ENCODE measurements at regions not wholly inside any gene's neighbourhood (a gene's known extent, or its start where the extent isn't known, plus 50 kb on each side); places are given as distances from the start of the nearest gene placed in this dataset.

GRCh38 chr16:7979448-7980132 is 610.7 kb downstream of the TMEM114 start:
- H3K79me2 ChIP-seq (ENCODE audit: control insufficient read depth, insufficient read depth, low read length) = no peaks in the 10 kb centered on the region
- no peak overlapping the region for H3K9ac ChIP-seq (ENCODE audit: control insufficient read depth, extremely low read depth, insufficient read depth, low read length)
- H3K9me1 ChIP-seq (ENCODE audit: control insufficient read depth, extremely low read depth, insufficient read depth, low read length) = no peaks in the 10 kb centered on the region
- no peaks in the 10 kb centered on the region for H4K20me1 ChIP-seq (ENCODE audit: control insufficient read depth, extremely low read depth, insufficient read depth, low read length)
- peaks cover 4% of the 10 kb centered on the region for H3K9me3 ChIP-seq (ENCODE audit: control insufficient read depth, low read depth, low read length)
- dilution Hi-C loops (cut with MboI; ENCODE audit: extremely low pct_ligation_motif_present, low sequenced_read_pairs) = no loop called here
- H3K36me3 ChIP-seq (ENCODE audit: control insufficient read depth in 2 of 2, extremely low read depth in 1 of 2, insufficient read depth in 2 of 2, low read length in 2 of 2) = no peaks in the 10 kb centered on the region
- no peaks in the 10 kb centered on the region for H3K4me1 ChIP-seq (ENCODE audit: control insufficient read depth, extremely low read depth, insufficient read depth, low read length)
- TF ChIP-seq EZH2 (IDR thresholded peaks at IDR 0.05; ENCODE audit: low read length) (no peak), CTCF (optimal IDR thresholded peaks at IDR 0.05 in 1 of 3, IDR thresholded peaks at IDR 0.05 in 1 of 3, conservative IDR thresholded peaks at IDR 0.05 in 1 of 3; ENCODE audit: extremely low read depth in 1 of 3, insufficient read depth in 2 of 3, low read length in 3 of 3) (no peak)
- H2AFZ ChIP-seq (ENCODE audit: control insufficient read depth, low read length) = no peak overlapping the region
- H3K4me3 ChIP-seq (ENCODE audit: control insufficient read depth in 2 of 3, extremely low read depth in 1 of 3, insufficient read depth in 2 of 3, low read depth in 1 of 3, low read length in 3 of 3) = no peak overlapping the region
- no peak for DNase-seq (ENCODE audit: low read depth, low spot score)
- no peak for FAIRE-seq
- no peak overlapping the region for H3K4me2 ChIP-seq (ENCODE audit: control insufficient read depth, extremely low read depth, insufficient read depth, low read depth, low read length)
- H3K27ac ChIP-seq (ENCODE audit: control insufficient read depth, insufficient read depth, low read length) = no peak overlapping the region
- no peaks in the 10 kb centered on the region for H3K27me3 ChIP-seq (ENCODE audit: control insufficient read depth, extremely low read depth, insufficient read depth, low read length)

- FAIRE-seq (no peak), DNase-seq (ENCODE audit: low read depth, low spot score) (no peak)
- TF ChIP-seq CTCF (optimal IDR thresholded peaks at IDR 0.05 in 1 of 3, IDR thresholded peaks at IDR 0.05 in 1 of 3, conservative IDR thresholded peaks at IDR 0.05 in 1 of 3; ENCODE audit: extremely low read depth in 1 of 3, insufficient read depth in 2 of 3, low read length in 3 of 3) = no peak
- no peak for TF ChIP-seq EZH2 (IDR thresholded peaks at IDR 0.05; ENCODE audit: low read length)
- Histone ChIP-seq H4K20me1 (ENCODE audit: control insufficient read depth, extremely low read depth, insufficient read depth, low read length) (no peaks in the 10 kb centered on the region), H3K9ac (ENCODE audit: control insufficient read depth, extremely low read depth, insufficient read depth, low read length) (no peak overlapping the region), H3K27ac (ENCODE audit: control insufficient read depth, insufficient read depth, low read length) (no peak overlapping the region), H3K9me1 (ENCODE audit: control insufficient read depth, extremely low read depth, insufficient read depth, low read length) (no peaks in the 10 kb centered on the region), H3K27me3 (ENCODE audit: control insufficient read depth, extremely low read depth, insufficient read depth, low read length) (no peaks in the 10 kb centered on the region), H3K4me2 (ENCODE audit: control insufficient read depth, extremely low read depth, insufficient read depth, low read depth, low read length) (no peak overlapping the region), H3K79me2 (ENCODE audit: control insufficient read depth, insufficient read depth, low read length) (no peaks in the 10 kb centered on the region), H3K4me3 (ENCODE audit: control insufficient read depth in 2 of 3, extremely low read depth in 1 of 3, insufficient read depth in 2 of 3, low read depth in 1 of 3, low read length in 3 of 3) (no peak overlapping the region), H3K36me3 (ENCODE audit: control insufficient read depth in 2 of 2, extremely low read depth in 1 of 2, insufficient read depth in 2 of 2, low read length in 2 of 2) (no peaks in the 10 kb centered on the region), H2AFZ (ENCODE audit: control insufficient read depth, low read length) (no peak overlapping the region), H3K4me1 (ENCODE audit: control insufficient read depth, extremely low read depth, insufficient read depth, low read length) (no peaks in the 10 kb centered on the region), H3K9me3 (ENCODE audit: control insufficient read depth, low read depth, low read length) (peaks cover 6% of the 10 kb centered on the region)
- dilution Hi-C loops (cut with MboI; ENCODE audit: extremely low pct_ligation_motif_present, low sequenced_read_pairs) = no loop called here
These were observed 613.7 kb downstream of the TMEM114 start for GRCh38 chr16:7976563-7976962.
